Glomerular visceral epithelial cell (primary cell): ENCODE measurements at regions not wholly inside any gene's neighbourhood (a gene's known extent, or its start where the extent isn't known, plus 50 kb on each side); places are given as distances from the start of the nearest gene placed in this dataset.

ENCODE experiments used
- DNase-seq: peaks from one replicate; pipeline ENCODE4 v3.0.0-alpha.2; 2016; ENCODE audit errors: extremely low spot score

GRCh38 chr13:92938486-92939020 is 288.1 kb upstream of the GPC6 start:
- DNase-seq: no peak

GRCh38 chr13:92941167-92941566 is 285.4 kb upstream of the GPC6 start:
- no peak for DNase-seq

GRCh38 chr13:92947770-92948434 is 278.7 kb upstream of the GPC6 start:
- DNase-seq: no peak

GRCh38 chr13:92950771-92951170 is 275.8 kb upstream of the GPC6 start:
- DNase-seq: no peak

GRCh38 chr13:92951273-92951890 is 275.2 kb upstream of the GPC6 start:
- peak; percentile 43 for DNase-seq

GRCh38 chr13:92952161-92952560 is 274.4 kb upstream of the GPC6 start:
- DNase-seq: no peak

- no peak for DNase-seq
These were observed 271.9 kb upstream of the GPC6 start for GRCh38 chr13:92954746-92955145.

GRCh38 chr13:92959790-92960189 is 266.8 kb upstream of the GPC6 start:
- no peak for DNase-seq

GRCh38 chr13:92963029-92963428 is 263.6 kb upstream of the GPC6 start:
- DNase-seq: no peak

- DNase-seq: no peak
These were observed 260.3 kb upstream of the GPC6 start for GRCh38 chr13:92966341-92966740.

- no peak for DNase-seq
These were observed 259.7 kb upstream of the GPC6 start for GRCh38 chr13:92966900-92967299.

GRCh38 chr13:92967923-92968322 is 258.7 kb upstream of the GPC6 start:
- peak; percentile 6 for DNase-seq

GRCh38 chr13:92972751-92973150 is 253.9 kb upstream of the GPC6 start:
- no peak for DNase-seq

- no peak for DNase-seq
These were observed 251.6 kb upstream of the GPC6 start for GRCh38 chr13:92974905-92975429.

GRCh38 chr13:92976657-92977056 is 249.9 kb upstream of the GPC6 start:
- no peak for DNase-seq

GRCh38 chr13:92984151-92984550 is 242.5 kb upstream of the GPC6 start:
- no peak for DNase-seq

GRCh38 chr13:92989301-92989700 is 237.3 kb upstream of the GPC6 start:
- no peak for DNase-seq

- DNase-seq: no peak
These were observed 234.9 kb upstream of the GPC6 start for GRCh38 chr13:92991692-92992091.

- peak; percentile 0 for DNase-seq
These were observed 232.6 kb upstream of the GPC6 start for GRCh38 chr13:92994056-92994455.

GRCh38 chr13:93001866-93002461 is 224.6 kb upstream of the GPC6 start:
- no peak for DNase-seq

GRCh38 chr13:93003531-93003930 is 223.1 kb upstream of the GPC6 start:
- DNase-seq: no peak

GRCh38 chr13:93004919-93005318 is 221.7 kb upstream of the GPC6 start:
- DNase-seq: no peak

GRCh38 chr13:93007928-93008327 is 218.7 kb upstream of the GPC6 start:
- DNase-seq: no peak
